H1 (cell line): ENCODE measurements at regions not wholly inside any gene's neighbourhood (a gene's known extent, or its start where the extent isn't known, plus 50 kb on each side); places are given as distances from the start of the nearest gene placed in this dataset.

ENCODE experiments used
- CHD1 ChIP-seq: IDR thresholded peaks from 2 replicates; pipeline ENCODE4 v1.6.1; 2012; ENCODE audit warnings: low read depth, low read length, improper control_type of control experiment
- SP2 ChIP-seq: IDR thresholded peaks from 2 replicates; pipeline ENCODE4 v1.6.1; 2012; ENCODE audit warnings: mild to moderate bottlenecking, low read length, inconsistent platforms
- USF2 ChIP-seq: IDR thresholded peaks from 2 replicates; pipeline ENCODE4 v1.6.1; 2011; ENCODE audit warnings: low read length, improper control_type of control experiment
- TF ChIP-seq, protein P1 (sequence below): fragments of 300-600 bp; sonication (generic); IDR thresholded peaks from 2 replicates; pipeline ENCODE4 v1.7.1; 2012; ENCODE audit warnings: low read length, moderate library complexity, mild to moderate bottlenecking, inconsistent platforms; ENCODE audit not compliant: insufficient replicate concordance

DNA sequence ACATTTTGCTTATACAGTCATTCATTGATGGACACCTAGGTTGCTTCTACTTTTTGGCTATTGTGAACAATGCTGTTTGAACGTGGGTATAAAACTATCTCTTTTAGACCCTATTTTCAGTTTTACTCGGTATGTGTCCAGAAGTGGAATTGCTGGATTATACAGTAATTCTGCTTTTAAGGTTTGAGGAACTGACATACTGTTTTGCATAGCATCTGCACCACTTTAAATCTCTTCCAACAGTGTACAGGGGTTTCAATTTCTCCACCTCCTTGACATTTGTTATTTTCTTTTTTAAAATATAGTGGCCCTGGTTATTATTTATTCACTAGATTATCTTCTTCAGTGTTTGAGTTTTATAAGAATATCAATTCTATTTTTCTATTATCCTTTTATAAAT lies 116.9 kb downstream of the USP22 start (continued):
- no peak for TF ChIP-seq USF2
- no peak for TF ChIP-seq CHD1
- no peak for TF ChIP-seq SP2
- TF ChIP-seq, protein P1, sequence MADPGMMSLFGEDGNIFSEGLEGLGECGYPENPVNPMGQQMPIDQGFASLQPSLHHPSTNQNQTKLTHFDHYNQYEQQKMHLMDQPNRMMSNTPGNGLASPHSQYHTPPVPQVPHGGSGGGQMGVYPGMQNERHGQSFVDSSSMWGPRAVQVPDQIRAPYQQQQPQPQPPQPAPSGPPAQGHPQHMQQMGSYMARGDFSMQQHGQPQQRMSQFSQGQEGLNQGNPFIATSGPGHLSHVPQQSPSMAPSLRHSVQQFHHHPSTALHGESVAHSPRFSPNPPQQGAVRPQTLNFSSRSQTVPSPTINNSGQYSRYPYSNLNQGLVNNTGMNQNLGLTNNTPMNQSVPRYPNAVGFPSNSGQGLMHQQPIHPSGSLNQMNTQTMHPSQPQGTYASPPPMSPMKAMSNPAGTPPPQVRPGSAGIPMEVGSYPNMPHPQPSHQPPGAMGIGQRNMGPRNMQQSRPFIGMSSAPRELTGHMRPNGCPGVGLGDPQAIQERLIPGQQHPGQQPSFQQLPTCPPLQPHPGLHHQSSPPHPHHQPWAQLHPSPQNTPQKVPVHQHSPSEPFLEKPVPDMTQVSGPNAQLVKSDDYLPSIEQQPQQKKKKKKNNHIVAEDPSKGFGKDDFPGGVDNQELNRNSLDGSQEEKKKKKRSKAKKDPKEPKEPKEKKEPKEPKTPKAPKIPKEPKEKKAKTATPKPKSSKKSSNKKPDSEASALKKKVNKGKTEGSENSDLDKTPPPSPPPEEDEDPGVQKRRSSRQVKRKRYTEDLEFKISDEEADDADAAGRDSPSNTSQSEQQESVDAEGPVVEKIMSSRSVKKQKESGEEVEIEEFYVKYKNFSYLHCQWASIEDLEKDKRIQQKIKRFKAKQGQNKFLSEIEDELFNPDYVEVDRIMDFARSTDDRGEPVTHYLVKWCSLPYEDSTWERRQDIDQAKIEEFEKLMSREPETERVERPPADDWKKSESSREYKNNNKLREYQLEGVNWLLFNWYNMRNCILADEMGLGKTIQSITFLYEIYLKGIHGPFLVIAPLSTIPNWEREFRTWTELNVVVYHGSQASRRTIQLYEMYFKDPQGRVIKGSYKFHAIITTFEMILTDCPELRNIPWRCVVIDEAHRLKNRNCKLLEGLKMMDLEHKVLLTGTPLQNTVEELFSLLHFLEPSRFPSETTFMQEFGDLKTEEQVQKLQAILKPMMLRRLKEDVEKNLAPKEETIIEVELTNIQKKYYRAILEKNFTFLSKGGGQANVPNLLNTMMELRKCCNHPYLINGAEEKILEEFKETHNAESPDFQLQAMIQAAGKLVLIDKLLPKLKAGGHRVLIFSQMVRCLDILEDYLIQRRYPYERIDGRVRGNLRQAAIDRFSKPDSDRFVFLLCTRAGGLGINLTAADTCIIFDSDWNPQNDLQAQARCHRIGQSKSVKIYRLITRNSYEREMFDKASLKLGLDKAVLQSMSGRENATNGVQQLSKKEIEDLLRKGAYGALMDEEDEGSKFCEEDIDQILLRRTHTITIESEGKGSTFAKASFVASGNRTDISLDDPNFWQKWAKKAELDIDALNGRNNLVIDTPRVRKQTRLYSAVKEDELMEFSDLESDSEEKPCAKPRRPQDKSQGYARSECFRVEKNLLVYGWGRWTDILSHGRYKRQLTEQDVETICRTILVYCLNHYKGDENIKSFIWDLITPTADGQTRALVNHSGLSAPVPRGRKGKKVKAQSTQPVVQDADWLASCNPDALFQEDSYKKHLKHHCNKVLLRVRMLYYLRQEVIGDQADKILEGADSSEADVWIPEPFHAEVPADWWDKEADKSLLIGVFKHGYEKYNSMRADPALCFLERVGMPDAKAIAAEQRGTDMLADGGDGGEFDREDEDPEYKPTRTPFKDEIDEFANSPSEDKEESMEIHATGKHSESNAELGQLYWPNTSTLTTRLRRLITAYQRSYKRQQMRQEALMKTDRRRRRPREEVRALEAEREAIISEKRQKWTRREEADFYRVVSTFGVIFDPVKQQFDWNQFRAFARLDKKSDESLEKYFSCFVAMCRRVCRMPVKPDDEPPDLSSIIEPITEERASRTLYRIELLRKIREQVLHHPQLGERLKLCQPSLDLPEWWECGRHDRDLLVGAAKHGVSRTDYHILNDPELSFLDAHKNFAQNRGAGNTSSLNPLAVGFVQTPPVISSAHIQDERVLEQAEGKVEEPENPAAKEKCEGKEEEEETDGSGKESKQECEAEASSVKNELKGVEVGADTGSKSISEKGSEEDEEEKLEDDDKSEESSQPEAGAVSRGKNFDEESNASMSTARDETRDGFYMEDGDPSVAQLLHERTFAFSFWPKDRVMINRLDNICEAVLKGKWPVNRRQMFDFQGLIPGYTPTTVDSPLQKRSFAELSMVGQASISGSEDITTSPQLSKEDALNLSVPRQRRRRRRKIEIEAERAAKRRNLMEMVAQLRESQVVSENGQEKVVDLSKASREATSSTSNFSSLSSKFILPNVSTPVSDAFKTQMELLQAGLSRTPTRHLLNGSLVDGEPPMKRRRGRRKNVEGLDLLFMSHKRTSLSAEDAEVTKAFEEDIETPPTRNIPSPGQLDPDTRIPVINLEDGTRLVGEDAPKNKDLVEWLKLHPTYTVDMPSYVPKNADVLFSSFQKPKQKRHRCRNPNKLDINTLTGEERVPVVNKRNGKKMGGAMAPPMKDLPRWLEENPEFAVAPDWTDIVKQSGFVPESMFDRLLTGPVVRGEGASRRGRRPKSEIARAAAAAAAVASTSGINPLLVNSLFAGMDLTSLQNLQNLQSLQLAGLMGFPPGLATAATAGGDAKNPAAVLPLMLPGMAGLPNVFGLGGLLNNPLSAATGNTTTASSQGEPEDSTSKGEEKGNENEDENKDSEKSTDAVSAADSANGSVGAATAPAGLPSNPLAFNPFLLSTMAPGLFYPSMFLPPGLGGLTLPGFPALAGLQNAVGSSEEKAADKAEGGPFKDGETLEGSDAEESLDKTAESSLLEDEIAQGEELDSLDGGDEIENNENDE, result no peak
